Astrocyte (in vitro differentiated cells and primary cell): ENCODE measurements at regions not wholly inside any gene's neighbourhood (a gene's known extent, or its start where the extent isn't known, plus 50 kb on each side); places are given as distances from the start of the nearest gene placed in this dataset.

Source experiments
- DNase-seq: peaks from one replicate; pipeline ENCODE4 v3.0.0-alpha.2; 2010; ENCODE audit warnings: low read depth
- FAIRE-seq: peaks from 2 replicates; lab custom pipeline; 2011; peaks lifted over from hg19 to GRCh38; lab: Jason Lieb, UNC
- H2AFZ ChIP-seq: 2 replicates; pipeline ENCODE4 v1.6.0; 2012; ENCODE audit warnings: low read depth, low read length, inconsistent platforms
- H3K27ac ChIP-seq: 2 replicates; pipeline ENCODE4 v1.5.1; 2011; ENCODE audit warnings: low read depth, low read length, inconsistent platforms
- H3K27me3 ChIP-seq: 2 replicates; pipeline ENCODE4 v1.6.0; 2011; ENCODE audit warnings: low read length, inconsistent platforms; ENCODE audit not compliant: insufficient read depth
- H3K36me3 ChIP-seq: 2 replicates; pipeline ENCODE4 v1.5.1; 2011; ENCODE audit warnings: low read length, inconsistent platforms; ENCODE audit not compliant: insufficient read depth
- H3K4me1 ChIP-seq: 2 replicates; pipeline ENCODE4 v1.5.1; 2011; ENCODE audit warnings: low read length, inconsistent platforms; ENCODE audit not compliant: insufficient read depth
- H3K4me2 ChIP-seq: 2 replicates; pipeline ENCODE4 v1.6.0; 2012; ENCODE audit warnings: low read length, inconsistent platforms
- H3K4me3 ChIP-seq: 2 replicates; pipeline ENCODE4 v1.5.1; 2011; ENCODE audit warnings: low read depth, mild to moderate bottlenecking, low read length, inconsistent platforms; ENCODE audit not compliant: insufficient read depth
- H3K79me2 ChIP-seq: 2 replicates; pipeline ENCODE4 v1.6.0; 2012; ENCODE audit warnings: mild to moderate bottlenecking, low read length, inconsistent platforms; ENCODE audit not compliant: insufficient read depth
- H3K9ac ChIP-seq: 2 replicates; pipeline ENCODE4 v1.6.0; 2012; ENCODE audit warnings: mild to moderate bottlenecking, low read length, inconsistent platforms
- H3K9me3 ChIP-seq: 2 replicates; pipeline ENCODE4 v1.5.1; 2012; ENCODE audit warnings: low read depth, mild to moderate bottlenecking, low read length, inconsistent platforms; ENCODE audit not compliant: insufficient read depth
- H4K20me1 ChIP-seq: 2 replicates; pipeline ENCODE4 v1.6.0; 2012; ENCODE audit warnings: low read length, inconsistent platforms; ENCODE audit not compliant: insufficient read depth
- H3K27ac Mint-ChIP-seq: one replicate; pipeline ENCODE4 v1.8.0; 2021; ENCODE audit warnings: mild to moderate bottlenecking, mixed read lengths; ENCODE audit not compliant: unreplicated experiment
- H3K27me3 Mint-ChIP-seq: one replicate; pipeline ENCODE4 v1.8.0; 2021; ENCODE audit warnings: low read depth, mixed read lengths; ENCODE audit not compliant: unreplicated experiment
- H3K36me3 Mint-ChIP-seq: one replicate; pipeline ENCODE4 v1.8.0; 2021; ENCODE audit warnings: low read depth, mixed read lengths; ENCODE audit not compliant: unreplicated experiment
- H3K4me1 Mint-ChIP-seq: one replicate; pipeline ENCODE4 v1.8.0; 2021; ENCODE audit warnings: low read depth, mixed read lengths; ENCODE audit not compliant: unreplicated experiment
- H3K4me3 Mint-ChIP-seq: one replicate; pipeline ENCODE4 v1.8.0; 2021; ENCODE audit warnings: mild to moderate bottlenecking, moderate library complexity, mixed read lengths; ENCODE audit not compliant: unreplicated experiment
- H3K9me3 Mint-ChIP-seq: one replicate; pipeline ENCODE4 v1.8.0; 2021; ENCODE audit warnings: mild to moderate bottlenecking, mixed read lengths; ENCODE audit not compliant: unreplicated experiment
- EZH2 ChIP-seq: IDR thresholded peaks from 2 replicates; pipeline ENCODE4 v1.6.1; 2012; ENCODE audit warnings: mild to moderate bottlenecking, low read length, inconsistent platforms; ENCODE audit not compliant: insufficient read depth
- TF ChIP-seq, protein P1 (sequence below): IDR thresholded peaks from 2 replicates; pipeline ENCODE4 v1.5.1; 2011; ENCODE audit warnings: low read depth, mild to moderate bottlenecking, inconsistent platforms, low read length, moderate library complexity; ENCODE audit not compliant: insufficient read depth

DNA sequence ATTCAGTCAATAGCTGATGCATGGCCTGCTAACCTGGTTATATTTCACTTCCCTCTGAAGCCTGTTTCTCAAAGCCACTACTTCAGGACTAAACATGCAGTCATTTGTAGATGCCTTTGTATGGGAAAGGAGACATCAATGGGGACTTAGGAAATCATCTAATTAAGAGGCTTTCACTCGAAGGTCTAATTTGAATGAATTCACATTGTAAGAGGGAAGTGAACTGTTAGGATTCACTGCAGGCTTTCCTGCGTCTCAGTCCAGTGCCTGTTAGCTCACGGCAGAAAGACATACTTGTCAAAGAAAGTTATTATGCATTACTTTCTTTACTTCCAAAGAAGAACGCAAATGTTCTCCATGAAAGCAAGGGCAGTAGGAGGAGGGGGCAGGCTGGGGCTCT lies 50.6 kb upstream of the CDK20 start:
- peaks cover 2% of the 10 kb centered on the region for H3K27me3 Mint-ChIP-seq
- no peak for FAIRE-seq
- Histone ChIP-seq H3K36me3 (no peaks in the 10 kb centered on the region), H4K20me1 (no peaks in the 10 kb centered on the region), H3K27me3 (no peaks in the 10 kb centered on the region), H3K27ac (no peak overlapping the region), H3K4me2 (no peak overlapping the region), H2AFZ (no peak overlapping the region), H3K79me2 (no peaks in the 10 kb centered on the region), H3K9me3 (no peaks in the 10 kb centered on the region), H3K9ac (no peak overlapping the region), H3K4me1 (no peaks in the 10 kb centered on the region), H3K4me3 (no peak overlapping the region)
- no peak for DNase-seq
- no peaks in the 10 kb centered on the region for H3K36me3 Mint-ChIP-seq
- H3K4me3 Mint-ChIP-seq = no peak overlapping the region
- no peaks in the 10 kb centered on the region for H3K4me1 Mint-ChIP-seq
- no peak overlapping the region for H3K27ac Mint-ChIP-seq
- no peaks in the 10 kb centered on the region for H3K9me3 Mint-ChIP-seq
- TF ChIP-seq, protein P1, sequence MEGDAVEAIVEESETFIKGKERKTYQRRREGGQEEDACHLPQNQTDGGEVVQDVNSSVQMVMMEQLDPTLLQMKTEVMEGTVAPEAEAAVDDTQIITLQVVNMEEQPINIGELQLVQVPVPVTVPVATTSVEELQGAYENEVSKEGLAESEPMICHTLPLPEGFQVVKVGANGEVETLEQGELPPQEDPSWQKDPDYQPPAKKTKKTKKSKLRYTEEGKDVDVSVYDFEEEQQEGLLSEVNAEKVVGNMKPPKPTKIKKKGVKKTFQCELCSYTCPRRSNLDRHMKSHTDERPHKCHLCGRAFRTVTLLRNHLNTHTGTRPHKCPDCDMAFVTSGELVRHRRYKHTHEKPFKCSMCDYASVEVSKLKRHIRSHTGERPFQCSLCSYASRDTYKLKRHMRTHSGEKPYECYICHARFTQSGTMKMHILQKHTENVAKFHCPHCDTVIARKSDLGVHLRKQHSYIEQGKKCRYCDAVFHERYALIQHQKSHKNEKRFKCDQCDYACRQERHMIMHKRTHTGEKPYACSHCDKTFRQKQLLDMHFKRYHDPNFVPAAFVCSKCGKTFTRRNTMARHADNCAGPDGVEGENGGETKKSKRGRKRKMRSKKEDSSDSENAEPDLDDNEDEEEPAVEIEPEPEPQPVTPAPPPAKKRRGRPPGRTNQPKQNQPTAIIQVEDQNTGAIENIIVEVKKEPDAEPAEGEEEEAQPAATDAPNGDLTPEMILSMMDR = no peak
- TF ChIP-seq EZH2 = no peak
